ENCODE measurements at regions not wholly inside any gene's neighbourhood (a gene's known extent, or its start where the extent isn't known, plus 50 kb on each side); places are given as distances from the start of the nearest gene placed in this dataset.

- TF ChIP-seq POLR2A (IDR thresholded peaks at IDR 0.05): no peak
- TF ChIP-seq, protein P1, sequence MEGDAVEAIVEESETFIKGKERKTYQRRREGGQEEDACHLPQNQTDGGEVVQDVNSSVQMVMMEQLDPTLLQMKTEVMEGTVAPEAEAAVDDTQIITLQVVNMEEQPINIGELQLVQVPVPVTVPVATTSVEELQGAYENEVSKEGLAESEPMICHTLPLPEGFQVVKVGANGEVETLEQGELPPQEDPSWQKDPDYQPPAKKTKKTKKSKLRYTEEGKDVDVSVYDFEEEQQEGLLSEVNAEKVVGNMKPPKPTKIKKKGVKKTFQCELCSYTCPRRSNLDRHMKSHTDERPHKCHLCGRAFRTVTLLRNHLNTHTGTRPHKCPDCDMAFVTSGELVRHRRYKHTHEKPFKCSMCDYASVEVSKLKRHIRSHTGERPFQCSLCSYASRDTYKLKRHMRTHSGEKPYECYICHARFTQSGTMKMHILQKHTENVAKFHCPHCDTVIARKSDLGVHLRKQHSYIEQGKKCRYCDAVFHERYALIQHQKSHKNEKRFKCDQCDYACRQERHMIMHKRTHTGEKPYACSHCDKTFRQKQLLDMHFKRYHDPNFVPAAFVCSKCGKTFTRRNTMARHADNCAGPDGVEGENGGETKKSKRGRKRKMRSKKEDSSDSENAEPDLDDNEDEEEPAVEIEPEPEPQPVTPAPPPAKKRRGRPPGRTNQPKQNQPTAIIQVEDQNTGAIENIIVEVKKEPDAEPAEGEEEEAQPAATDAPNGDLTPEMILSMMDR (IDR thresholded peaks at IDR 0.05): no peak
Observed at GRCh38 chr12:5248230-5248629, 183.7 kb upstream of the NTF3 start.

Data from Peyer's patch (tissue), 4 donors.